Trophoblast cell (in vitro differentiated cells and primary cell): ENCODE measurements at regions not wholly inside any gene's neighbourhood (a gene's known extent, or its start where the extent isn't known, plus 50 kb on each side); places are given as distances from the start of the nearest gene placed in this dataset.

Experiments
- DNase-seq, 2 donors: peaks; one replicate each; pipeline ENCODE4 v3.0.0-alpha.2; 2016
- H2AFZ ChIP-seq: 2 replicates; pipeline ENCODE4 v1.6.1; 2013; ENCODE audit warnings: low read length, moderate library complexity, mild to moderate bottlenecking; ENCODE audit not compliant: insufficient read depth, poor library complexity
- H2AK5ac ChIP-seq: 2 replicates; pipeline ENCODE4 v1.6.1; 2013; ENCODE audit warnings: mild to moderate bottlenecking, low read length
- H2BK120ac ChIP-seq: 2 replicates; pipeline ENCODE4 v1.6.1; 2013; ENCODE audit warnings: low read length, mild to moderate bottlenecking, moderate library complexity; ENCODE audit not compliant: insufficient read depth, poor library complexity
- H2BK12ac ChIP-seq: 2 replicates; pipeline ENCODE4 v1.6.1; 2013; ENCODE audit warnings: mild to moderate bottlenecking, low read length, moderate library complexity
- H2BK5ac ChIP-seq: 2 replicates; pipeline ENCODE4 v1.6.1; 2013; ENCODE audit warnings: low read length, low read depth, moderate library complexity, mild to moderate bottlenecking; ENCODE audit not compliant: poor library complexity
- H3K14ac ChIP-seq: 2 replicates; pipeline ENCODE4 v1.6.1; 2013; ENCODE audit warnings: mild to moderate bottlenecking, low read length
- H3K18ac ChIP-seq: 2 replicates; pipeline ENCODE4 v1.6.1; 2013; ENCODE audit warnings: mild to moderate bottlenecking, low read length
- H3K23ac ChIP-seq: 2 replicates; pipeline ENCODE4 v1.6.1; 2013; ENCODE audit warnings: low read length
- H3K27ac ChIP-seq: 2 replicates; pipeline ENCODE4 v1.5.1; 2013; ENCODE audit warnings: low read depth, mild to moderate bottlenecking, inconsistent platforms, low read length, moderate library complexity
- H3K27me3 ChIP-seq: 2 replicates; pipeline ENCODE4 v1.6.1; 2013; ENCODE audit warnings: inconsistent platforms, mild to moderate bottlenecking, low read length, moderate library complexity; ENCODE audit not compliant: insufficient read depth
- H3K36me3 ChIP-seq, 2 experiments: 1 replicate in 1 of 2; 2 replicates in 1 of 2; pipeline ENCODE4 v1.6.1; 2013; ENCODE audit warnings: low read length in 2 of 2, mild to moderate bottlenecking in 2 of 2, moderate library complexity in 1 of 2; ENCODE audit not compliant: insufficient read depth in 2 of 2, control insufficient read depth in 1 of 2
- H3K4ac ChIP-seq: 2 replicates; pipeline ENCODE4 v1.6.1; 2013; ENCODE audit warnings: low read depth, mild to moderate bottlenecking, low read length, moderate library complexity
- H3K4me1 ChIP-seq, 2 experiments: 1 replicate in 1 of 2; 2 replicates in 1 of 2; pipeline ENCODE4 v1.6.1; 2013; ENCODE audit warnings: low read length in 2 of 2, mild to moderate bottlenecking in 2 of 2, moderate library complexity in 1 of 2; ENCODE audit not compliant: insufficient read depth in 2 of 2, control insufficient read depth in 1 of 2
- H3K4me2 ChIP-seq: 2 replicates; pipeline ENCODE4 v1.6.1; 2013; ENCODE audit warnings: inconsistent platforms, mild to moderate bottlenecking, low read length, moderate library complexity
- H3K4me3 ChIP-seq: 2 replicates; pipeline ENCODE4 v1.5.1; 2013; ENCODE audit warnings: mild to moderate bottlenecking, low read depth, low read length, inconsistent platforms
- H3K79me1 ChIP-seq: one replicate; pipeline ENCODE4 v1.6.1; 2013; ENCODE audit warnings: low read length
- H3K79me2 ChIP-seq: 2 replicates; pipeline ENCODE4 v1.6.1; 2013; ENCODE audit warnings: low read length, mild to moderate bottlenecking; ENCODE audit not compliant: control insufficient read depth, insufficient read depth, poor library complexity
- H3K9ac ChIP-seq: 2 replicates; pipeline ENCODE4 v1.6.1; 2013; ENCODE audit warnings: mild to moderate bottlenecking, low read length
- H3K9me3 ChIP-seq: 2 replicates; pipeline ENCODE4 v1.6.1; 2013; ENCODE audit warnings: low read depth, mild to moderate bottlenecking, control low read depth, inconsistent platforms, low read length; ENCODE audit not compliant: insufficient read depth
- H4K12ac ChIP-seq: 2 replicates; pipeline ENCODE4 v1.6.1; 2013; ENCODE audit warnings: low read depth, mild to moderate bottlenecking, low read length, moderate library complexity
- H4K8ac ChIP-seq: 2 replicates; pipeline ENCODE4 v1.6.1; 2013; ENCODE audit warnings: low read depth, mild to moderate bottlenecking, low read length, moderate library complexity
- H4K91ac ChIP-seq: one replicate; pipeline ENCODE4 v1.6.1; 2013; ENCODE audit warnings: low read depth, mild to moderate bottlenecking, low read length, moderate library complexity
- WGBS: extraction: QIAGEN DNeasy Blood & Tissue Kit; methylation state at CpG from one replicate; pipeline ENCODE4 v1.1.7; 2013; ENCODE audit warnings: missing lambda C conversion rate; ENCODE audit not compliant: insufficient read length, insufficient coverage; ENCODE audit errors: extremely low coverage; 5-methylcytosine and 5-hydroxymethylcytosine counted together

- no peak overlapping the region for H2AFZ ChIP-seq
- no peak overlapping the region for H2BK12ac ChIP-seq
- no peak overlapping the region for H4K91ac ChIP-seq
- H3K14ac ChIP-seq = no peak overlapping the region
- WGBS = no CpG with 5 or more reads among the region's 6 CpGs
- H3K79me2 ChIP-seq = no peaks in the 10 kb centered on the region
- H3K9ac ChIP-seq = no peak overlapping the region
- H3K27me3 ChIP-seq = no peaks in the 10 kb centered on the region
- no peaks in the 10 kb centered on the region for H3K9me3 ChIP-seq
- peaks cover 0 to 3% of the 10 kb centered on the region in 2 experiments for H3K4me1 ChIP-seq
- H3K4me2 ChIP-seq = no peak overlapping the region
- H3K27ac ChIP-seq = no peak overlapping the region
- H4K8ac ChIP-seq = no peak overlapping the region
- H3K23ac ChIP-seq = no peak overlapping the region
- H2BK5ac ChIP-seq = no peak overlapping the region
- no peak overlapping the region for H3K18ac ChIP-seq
- H3K79me1 ChIP-seq = no peaks in the 10 kb centered on the region
- no peaks in the 10 kb centered on the region for H3K36me3 ChIP-seq
- no peak overlapping the region for H3K4ac ChIP-seq
- H3K4me3 ChIP-seq = no peak overlapping the region
- no peak overlapping the region for H2AK5ac ChIP-seq
- no peak overlapping the region for H4K12ac ChIP-seq
- DNase-seq = peak in 1 of 2 donors; percentile 55
- no peak overlapping the region for H2BK120ac ChIP-seq
Measured at GRCh38 chr13:24050292-24050711, 110.2 kb upstream of the SPATA13 start.

GRCh38 chr13:24050796-24051715, 109.5 kb upstream of the SPATA13 start:
- Histone ChIP-seq H3K4me3 (no peak overlapping the region), H3K4me2 (no peak overlapping the region), H2BK5ac (no peak overlapping the region), H2AFZ (no peak overlapping the region), H3K27me3 (no peaks in the 10 kb centered on the region), H3K9me3 (no peaks in the 10 kb centered on the region), H2BK12ac (no peak overlapping the region), H3K18ac (no peak overlapping the region), H4K12ac (no peak overlapping the region), H4K8ac (no peak overlapping the region), H3K14ac (no peak overlapping the region), H3K27ac (no peak overlapping the region), H3K4me1 (peaks cover 0 to 3% of the 10 kb centered on the region in 2 experiments), H2AK5ac (no peak overlapping the region), H4K91ac (no peak overlapping the region), H3K79me1 (no peaks in the 10 kb centered on the region), H2BK120ac (no peak overlapping the region), H3K79me2 (no peaks in the 10 kb centered on the region), H3K36me3 (no peaks in the 10 kb centered on the region), H3K9ac (no peak overlapping the region), H3K23ac (no peak overlapping the region), H3K4ac (no peak overlapping the region)
- no CpG with 5 or more reads among the region's 10 CpGs for WGBS
- peak; percentile 62 to 89 for DNase-seq

DNA sequence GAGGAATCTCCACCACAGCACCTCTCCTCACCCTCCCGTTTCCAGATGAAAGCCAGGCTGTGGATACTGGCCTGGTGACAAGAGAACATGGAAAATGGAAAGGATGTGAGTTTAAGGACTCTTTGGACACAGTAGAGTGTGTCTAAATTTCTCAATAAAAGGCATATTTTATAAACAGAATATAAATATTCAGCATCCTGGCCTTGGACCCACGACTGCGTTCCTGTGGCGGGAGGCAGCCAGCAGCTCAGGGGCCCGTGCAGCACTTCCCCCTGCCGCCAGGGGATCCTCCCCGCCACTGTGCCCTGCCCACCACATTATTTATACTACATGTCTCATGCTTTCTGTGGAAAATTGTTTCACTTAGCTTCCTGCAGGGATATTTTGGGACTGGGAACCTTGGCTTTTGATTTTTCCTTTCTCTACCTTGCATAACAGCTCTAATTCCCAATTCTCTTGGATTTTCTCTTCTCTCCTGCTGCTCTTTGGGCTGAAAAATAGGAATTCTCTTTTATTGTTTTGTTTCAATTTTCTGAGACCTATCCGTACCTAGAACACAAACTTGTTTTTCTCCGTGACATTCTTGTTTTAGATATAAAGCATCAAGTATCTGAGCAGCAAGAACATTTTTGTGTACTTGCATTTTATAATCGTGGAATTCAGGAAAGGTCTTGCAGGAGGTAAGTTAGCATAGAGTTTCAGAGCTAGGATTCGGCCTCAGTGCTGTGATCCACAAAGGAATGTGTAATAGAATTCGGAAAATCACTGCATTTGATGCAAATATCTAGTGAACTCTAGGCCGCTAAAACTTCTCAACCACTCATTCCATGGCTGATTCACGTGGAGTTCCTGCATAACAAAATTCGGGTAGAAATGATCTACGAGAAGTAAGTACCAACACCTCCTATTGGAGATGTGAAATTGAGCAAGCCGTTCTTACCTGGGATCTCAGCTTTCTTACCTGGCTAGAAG, 107.7 kb upstream of the SPATA13 start:
- H3K14ac ChIP-seq = no peak overlapping the region
- H4K12ac ChIP-seq = no peak overlapping the region
- no peak overlapping the region for H3K4me2 ChIP-seq
- no peak overlapping the region for H3K18ac ChIP-seq
- no peak overlapping the region for H3K4me3 ChIP-seq
- H2AK5ac ChIP-seq = no peak overlapping the region
- H3K23ac ChIP-seq = no peak overlapping the region
- H3K36me3 ChIP-seq = no peaks in the 10 kb centered on the region
- no peak overlapping the region for H4K91ac ChIP-seq
- no peaks in the 10 kb centered on the region for H3K79me1 ChIP-seq
- no peak overlapping the region for H2AFZ ChIP-seq
- H4K8ac ChIP-seq = no peak overlapping the region
- H3K9me3 ChIP-seq = no peaks in the 10 kb centered on the region
- no peak overlapping the region for H3K27ac ChIP-seq
- H3K4ac ChIP-seq = no peak overlapping the region
- no peak overlapping the region for H2BK120ac ChIP-seq
- DNase-seq = peak in 1 of 2 donors; percentile 64
- WGBS = no CpG with 5 or more reads among the region's 17 CpGs
- no peak overlapping the region for H2BK12ac ChIP-seq
- H3K4me1 ChIP-seq = peaks cover 0 to 3% of the 10 kb centered on the region in 2 experiments
- no peaks in the 10 kb centered on the region for H3K79me2 ChIP-seq
- H3K27me3 ChIP-seq = no peaks in the 10 kb centered on the region
- H2BK5ac ChIP-seq = no peak overlapping the region
- H3K9ac ChIP-seq = no peak overlapping the region

- Histone ChIP-seq H3K14ac (no peak overlapping the region), H3K18ac (no peak overlapping the region), H2BK5ac (no peak overlapping the region), H3K79me2 (no peaks in the 10 kb centered on the region), H3K27me3 (no peaks in the 10 kb centered on the region), H3K4me2 (no peak overlapping the region), H2AK5ac (no peak overlapping the region), H4K8ac (no peak overlapping the region), H2BK120ac (no peak overlapping the region), H2BK12ac (no peak overlapping the region), H3K4me3 (no peak overlapping the region), H4K91ac (no peak overlapping the region), H3K9me3 (no peaks in the 10 kb centered on the region), H3K36me3 (no peaks in the 10 kb centered on the region), H3K79me1 (no peaks in the 10 kb centered on the region), H4K12ac (no peak overlapping the region), H3K4ac (no peak overlapping the region), H3K27ac (no peak overlapping the region), H3K4me1 (peaks cover 0 to 3% of the 10 kb centered on the region in 2 experiments), H3K9ac (no peak overlapping the region), H2AFZ (no peak overlapping the region), H3K23ac (no peak overlapping the region)
- peak; percentile 57 to 81 for DNase-seq
- no CpG with 5 or more reads among the region's 9 CpGs for WGBS
Measured at GRCh38 chr13:24053519-24054251, 106.8 kb upstream of the SPATA13 start.
